ENCODE measurements at regions not wholly inside any gene's neighbourhood (a gene's known extent, or its start where the extent isn't known, plus 50 kb on each side); places are given as distances from the start of the nearest gene placed in this dataset.

DNA sequence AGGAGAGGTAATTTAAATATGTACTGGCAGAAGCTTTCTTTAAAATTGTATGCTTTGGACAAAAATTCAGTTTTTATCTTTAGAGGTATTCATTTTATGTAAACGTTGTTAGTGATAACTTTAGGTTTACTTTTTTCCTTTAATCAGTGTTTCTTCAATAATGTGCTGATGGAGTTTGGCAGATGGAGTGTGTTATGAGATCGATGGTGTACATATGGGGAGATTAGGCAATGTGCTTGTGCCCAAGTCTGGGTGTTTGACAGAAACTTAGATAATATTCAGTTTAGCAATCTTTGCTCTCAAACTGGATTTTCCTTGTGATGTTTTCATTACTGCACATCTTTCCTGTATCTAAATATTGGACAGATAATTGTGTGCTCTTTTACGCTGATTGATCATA lies 425.4 kb downstream of the JRKL start (continued):
- TF ChIP-seq DPF2 (IDR thresholded peaks at IDR 0.05), result no peak
- no peak for TF ChIP-seq ZSCAN29 (IDR thresholded peaks at IDR 0.05)
- TF ChIP-seq ZNF121 (CRISPR knock-in tag; conservative IDR thresholded peaks at IDR 0.05), result no peak
- TF ChIP-seq REST (IDR thresholded peaks at IDR 0.05; ENCODE audit: borderline replicate concordance), result no peak
- no peak for TF ChIP-seq REST (CRISPR knock-in tag; IDR thresholded peaks at IDR 0.05; ENCODE audit: low read depth)

Data from K562 (cell line).